Neural progenitor cell (in vitro differentiated cells): ENCODE measurements at regions not wholly inside any gene's neighbourhood (a gene's known extent, or its start where the extent isn't known, plus 50 kb on each side); places are given as distances from the start of the nearest gene placed in this dataset.

Source experiments
- CTCF ChIP-seq: fragments of 200-600 bp; sonication (generic); IDR thresholded peaks from 2 replicates; pipeline ENCODE4 v1.5.1; 2017; ENCODE audit warnings: antibody characterized with exemption, mild to moderate bottlenecking
- EZH2 ChIP-seq: fragments of 200-600 bp; sonication (generic); IDR thresholded peaks from 2 replicates; pipeline ENCODE4 v1.6.1; 2017; ENCODE audit warnings: antibody characterized with exemption, mild to moderate bottlenecking, moderate library complexity
- EZH2phosphoT487 ChIP-seq: fragments of 200-600 bp; sonication (generic); IDR thresholded peaks from 2 replicates; pipeline ENCODE4 v1.6.1; 2017; ENCODE audit warnings: antibody characterized with exemption

GRCh38 chr3:70488816-70489215 is 176.4 kb upstream of the MDFIC2 start:
- no peak for TF ChIP-seq CTCF
- TF ChIP-seq EZH2phosphoT487 = no peak
- no peak for TF ChIP-seq EZH2
